Pulmonary artery endothelial cell (primary cell): ENCODE measurements at regions not wholly inside any gene's neighbourhood (a gene's known extent, or its start where the extent isn't known, plus 50 kb on each side); places are given as distances from the start of the nearest gene placed in this dataset.

Source experiments
- DNase-seq: peaks from one replicate; pipeline ENCODE4 v3.0.0-alpha.2; 2011; ENCODE audit warnings: low read depth, low spot score

GRCh38 chr2:19139386-19139785 lies 219.0 kb downstream of the OSR1 start:
- DNase-seq: no peak

- no peak for DNase-seq
These were observed 220.1 kb downstream of the OSR1 start for GRCh38 chr2:19138264-19138825.

GRCh38 chr2:19137433-19137832 lies 221.0 kb downstream of the OSR1 start:
- no peak for DNase-seq

GRCh38 chr2:19132967-19133366 lies 225.5 kb downstream of the OSR1 start:
- DNase-seq: no peak

GRCh38 chr2:19131871-19132270 lies 226.6 kb downstream of the OSR1 start:
- no peak for DNase-seq

- DNase-seq: no peak
These were observed 230.3 kb downstream of the OSR1 start for GRCh38 chr2:19128148-19128547.

GRCh38 chr2:19127616-19128015 lies 230.8 kb downstream of the OSR1 start:
- DNase-seq: no peak

GRCh38 chr2:19125901-19126680 lies 232.3 kb downstream of the OSR1 start:
- no peak for DNase-seq

GRCh38 chr2:19124135-19124534 lies 234.3 kb downstream of the OSR1 start:
- no peak for DNase-seq

GRCh38 chr2:19123556-19123955 lies 234.9 kb downstream of the OSR1 start:
- DNase-seq: no peak

- DNase-seq: no peak
These were observed 236.2 kb downstream of the OSR1 start for GRCh38 chr2:19122220-19122619.

GRCh38 chr2:19120941-19121750 lies 237.3 kb downstream of the OSR1 start:
- DNase-seq: no peak

GRCh38 chr2:19120181-19120580 lies 238.2 kb downstream of the OSR1 start:
- no peak for DNase-seq

- no peak for DNase-seq
These were observed 239.0 kb downstream of the OSR1 start for GRCh38 chr2:19119326-19120001.

GRCh38 chr2:19116918-19117317 lies 241.5 kb downstream of the OSR1 start:
- DNase-seq: no peak

GRCh38 chr2:19114754-19115231 lies 243.6 kb downstream of the OSR1 start:
- DNase-seq: no peak

- no peak for DNase-seq
These were observed 244.3 kb downstream of the OSR1 start for GRCh38 chr2:19114126-19114525.

GRCh38 chr2:19111354-19111753 lies 247.1 kb downstream of the OSR1 start:
- DNase-seq: no peak

GRCh38 chr2:19109518-19109917 lies 248.9 kb downstream of the OSR1 start:
- DNase-seq: no peak

- DNase-seq: no peak
These were observed 252.0 kb downstream of the OSR1 start for GRCh38 chr2:19106376-19106775.

GRCh38 chr2:19104503-19104902 lies 253.9 kb downstream of the OSR1 start:
- DNase-seq: no peak
